ENCODE measurements at regions not wholly inside any gene's neighbourhood (a gene's known extent, or its start where the extent isn't known, plus 50 kb on each side); places are given as distances from the start of the nearest gene placed in this dataset.
"Not testable (repeated sequence)": the region's sequence is repeated elsewhere in the genome, so short reads cannot be mapped to it uniquely, and the experiment has no call there.

DNA sequence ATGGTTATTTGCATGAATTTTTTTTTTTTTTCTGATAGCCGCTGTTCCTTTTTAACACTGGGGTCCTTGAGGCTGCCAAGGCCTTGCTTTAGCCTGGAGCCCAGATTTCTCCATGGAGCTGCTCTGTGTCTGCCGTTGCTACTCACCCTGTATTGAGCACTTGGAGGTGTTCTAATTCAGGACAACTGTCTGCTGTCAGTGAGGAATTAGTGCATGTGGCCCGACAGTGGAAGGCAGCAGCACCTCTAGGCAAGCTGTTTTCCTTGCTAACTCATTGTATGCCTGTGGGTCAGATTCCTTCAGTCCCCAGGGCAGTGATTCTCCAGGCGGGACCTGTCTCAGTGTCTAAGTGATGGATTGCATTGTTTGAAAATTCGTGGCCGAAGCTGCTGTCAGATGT lies 147.7 kb upstream of the DPP10 start:
- Histone ChIP-seq H3K36me3 (ENCODE audit: insufficient read depth, low read length) (no peaks in the 10 kb centered on the region), H2AFZ (ENCODE audit: low read depth, low read length) (no peak overlapping the region), H3K27me3 (ENCODE audit: insufficient read depth, low read length) (no peaks in the 10 kb centered on the region), H3K9me3 (ENCODE audit: insufficient read depth, low read depth, low read length) (no peaks in the 10 kb centered on the region), H3K9ac (ENCODE audit: low read length) (no peak overlapping the region), H3K4me2 (ENCODE audit: low read length) (no peak overlapping the region), H3K79me2 (ENCODE audit: insufficient read depth, low read length) (no peaks in the 10 kb centered on the region), H3K4me1 (ENCODE audit: insufficient read depth, low read length) (no peaks in the 10 kb centered on the region), H3K27ac (ENCODE audit: low read depth, low read length) (no peak overlapping the region), H3K4me3 (ENCODE audit: insufficient read depth, low read depth, low read length) (no peak overlapping the region), H4K20me1 (ENCODE audit: insufficient read depth, low read length) (no peaks in the 10 kb centered on the region)
- Mint-ChIP-seq H3K9me3 (ENCODE audit: unreplicated experiment) (no peaks in the 10 kb centered on the region), H3K36me3 (ENCODE audit: low read depth, unreplicated experiment) (no peaks in the 10 kb centered on the region), H3K27me3 (ENCODE audit: low read depth, unreplicated experiment) (peaks cover 6% of the 10 kb centered on the region), H3K4me1 (ENCODE audit: low read depth, unreplicated experiment) (no peaks in the 10 kb centered on the region), H3K4me3 (ENCODE audit: unreplicated experiment) (no peak overlapping the region), H3K27ac (ENCODE audit: unreplicated experiment) (no peak overlapping the region)
- DNase-seq (ENCODE audit: low read depth) (no peak), FAIRE-seq (no peak)
- TF ChIP-seq EZH2 (IDR thresholded peaks at IDR 0.05; ENCODE audit: insufficient read depth, low read length), result no peak
- TF ChIP-seq, protein P1, sequence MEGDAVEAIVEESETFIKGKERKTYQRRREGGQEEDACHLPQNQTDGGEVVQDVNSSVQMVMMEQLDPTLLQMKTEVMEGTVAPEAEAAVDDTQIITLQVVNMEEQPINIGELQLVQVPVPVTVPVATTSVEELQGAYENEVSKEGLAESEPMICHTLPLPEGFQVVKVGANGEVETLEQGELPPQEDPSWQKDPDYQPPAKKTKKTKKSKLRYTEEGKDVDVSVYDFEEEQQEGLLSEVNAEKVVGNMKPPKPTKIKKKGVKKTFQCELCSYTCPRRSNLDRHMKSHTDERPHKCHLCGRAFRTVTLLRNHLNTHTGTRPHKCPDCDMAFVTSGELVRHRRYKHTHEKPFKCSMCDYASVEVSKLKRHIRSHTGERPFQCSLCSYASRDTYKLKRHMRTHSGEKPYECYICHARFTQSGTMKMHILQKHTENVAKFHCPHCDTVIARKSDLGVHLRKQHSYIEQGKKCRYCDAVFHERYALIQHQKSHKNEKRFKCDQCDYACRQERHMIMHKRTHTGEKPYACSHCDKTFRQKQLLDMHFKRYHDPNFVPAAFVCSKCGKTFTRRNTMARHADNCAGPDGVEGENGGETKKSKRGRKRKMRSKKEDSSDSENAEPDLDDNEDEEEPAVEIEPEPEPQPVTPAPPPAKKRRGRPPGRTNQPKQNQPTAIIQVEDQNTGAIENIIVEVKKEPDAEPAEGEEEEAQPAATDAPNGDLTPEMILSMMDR (IDR thresholded peaks at IDR 0.05; ENCODE audit: insufficient read depth, low read depth, low read length), result no peak

DNA sequence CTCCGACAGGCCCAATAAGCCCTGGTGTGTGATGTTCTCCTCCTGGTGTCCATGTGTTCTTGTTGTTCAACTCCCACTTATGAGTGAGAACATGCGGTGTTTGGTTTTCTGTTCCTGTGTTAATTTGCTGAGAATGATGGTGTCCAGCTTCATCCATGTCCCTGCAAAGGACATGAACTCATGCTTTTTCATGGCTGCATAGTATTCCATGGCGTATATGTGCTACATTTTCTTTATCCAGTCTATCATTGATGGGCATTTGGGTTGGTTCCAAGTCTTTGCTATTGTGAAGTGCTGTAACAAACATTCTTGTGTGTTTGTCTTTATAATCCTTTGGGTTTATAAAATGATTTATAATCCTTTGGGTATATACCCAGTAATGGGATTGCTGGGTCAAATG lies 142.1 kb upstream of the DPP10 start:
- not testable (repeated sequence) for H3K9ac ChIP-seq (ENCODE audit: low read length); H2AFZ ChIP-seq (ENCODE audit: low read depth, low read length); H3K4me3 ChIP-seq (ENCODE audit: insufficient read depth, low read depth, low read length); H3K27ac Mint-ChIP-seq (ENCODE audit: unreplicated experiment); H3K9me3 Mint-ChIP-seq (ENCODE audit: unreplicated experiment); DNase-seq (ENCODE audit: low read depth); H3K9me3 ChIP-seq (ENCODE audit: insufficient read depth, low read depth, low read length); FAIRE-seq; H4K20me1 ChIP-seq (ENCODE audit: insufficient read depth, low read length); H3K4me3 Mint-ChIP-seq (ENCODE audit: unreplicated experiment); H3K36me3 Mint-ChIP-seq (ENCODE audit: low read depth, unreplicated experiment); H3K27me3 Mint-ChIP-seq (ENCODE audit: low read depth, unreplicated experiment); H3K79me2 ChIP-seq (ENCODE audit: insufficient read depth, low read length); H3K27me3 ChIP-seq (ENCODE audit: insufficient read depth, low read length); H3K4me1 ChIP-seq (ENCODE audit: insufficient read depth, low read length); H3K36me3 ChIP-seq (ENCODE audit: insufficient read depth, low read length); H3K4me1 Mint-ChIP-seq (ENCODE audit: low read depth, unreplicated experiment); H3K4me2 ChIP-seq (ENCODE audit: low read length); H3K27ac ChIP-seq (ENCODE audit: low read depth, low read length)

DNA sequence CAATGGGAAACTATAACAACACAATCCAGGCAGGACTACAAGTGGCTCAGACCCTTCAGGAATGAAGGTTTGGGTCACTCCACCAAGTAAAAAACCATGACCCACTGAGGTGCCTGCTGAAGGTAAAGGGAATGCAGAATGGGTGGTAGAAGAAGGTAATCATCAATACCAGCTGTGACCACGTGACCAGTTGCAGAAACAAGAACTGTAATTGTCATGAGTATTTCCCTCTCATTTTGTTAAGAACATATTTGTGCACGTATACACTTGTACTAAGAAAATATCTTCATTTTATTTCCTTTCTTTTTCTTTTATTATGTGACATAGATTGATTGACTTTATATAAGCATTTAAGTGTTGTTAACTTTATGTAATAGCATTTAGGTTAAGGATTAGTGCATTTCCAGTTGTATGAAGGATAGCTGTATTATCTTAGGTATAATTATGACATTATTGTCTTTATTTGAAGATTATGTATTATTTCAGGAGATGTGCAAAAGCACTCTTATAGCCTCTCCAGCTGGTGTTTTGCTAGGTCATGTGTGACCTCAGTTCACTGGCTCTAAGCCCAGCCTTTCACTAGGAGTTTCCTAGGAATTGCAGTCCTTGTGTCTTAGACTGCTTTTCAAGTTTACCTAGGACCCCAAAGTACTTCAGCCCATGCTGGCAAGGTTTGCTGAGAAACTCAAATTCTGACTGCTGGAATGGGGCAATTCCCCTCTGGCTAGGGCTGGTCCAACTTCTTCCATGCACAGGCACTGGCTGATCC lies 125.7 kb upstream of the DPP10 start:
- Mint-ChIP-seq H3K9me3 (ENCODE audit: unreplicated experiment) (no peaks in the 10 kb centered on the region), H3K4me1 (ENCODE audit: low read depth, unreplicated experiment) (no peaks in the 10 kb centered on the region), H3K27ac (ENCODE audit: unreplicated experiment) (no peak overlapping the region), H3K36me3 (ENCODE audit: low read depth, unreplicated experiment) (no peaks in the 10 kb centered on the region), H3K4me3 (ENCODE audit: unreplicated experiment) (no peak overlapping the region), H3K27me3 (ENCODE audit: low read depth, unreplicated experiment) (peaks cover 4% of the 10 kb centered on the region)
- no peak for FAIRE-seq
- Histone ChIP-seq H3K27ac (ENCODE audit: low read depth, low read length) (no peak overlapping the region), H3K79me2 (ENCODE audit: insufficient read depth, low read length) (no peaks in the 10 kb centered on the region), H3K9ac (ENCODE audit: low read length) (no peak overlapping the region), H3K9me3 (ENCODE audit: insufficient read depth, low read depth, low read length) (no peaks in the 10 kb centered on the region), H4K20me1 (ENCODE audit: insufficient read depth, low read length) (no peaks in the 10 kb centered on the region), H2AFZ (ENCODE audit: low read depth, low read length) (no peak overlapping the region), H3K4me2 (ENCODE audit: low read length) (no peak overlapping the region), H3K4me1 (ENCODE audit: insufficient read depth, low read length) (no peaks in the 10 kb centered on the region), H3K36me3 (ENCODE audit: insufficient read depth, low read length) (no peaks in the 10 kb centered on the region), H3K27me3 (ENCODE audit: insufficient read depth, low read length) (no peaks in the 10 kb centered on the region), H3K4me3 (ENCODE audit: insufficient read depth, low read depth, low read length) (no peak overlapping the region)
- TF ChIP-seq, protein P1 (IDR thresholded peaks at IDR 0.05; ENCODE audit: insufficient read depth, low read depth, low read length), result no peak
- TF ChIP-seq EZH2 (IDR thresholded peaks at IDR 0.05; ENCODE audit: insufficient read depth, low read length), result no peak
- no peak for DNase-seq (ENCODE audit: low read depth)
